NCI-H2196 (cell line): ENCODE measurements at regions not wholly inside any gene's neighbourhood (a gene's known extent, or its start where the extent isn't known, plus 50 kb on each side); places are given as distances from the start of the nearest gene placed in this dataset.

Experiments
- DNase-seq: peaks from one replicate; lab custom pipeline; 2025; ENCODE audit not compliant: unreplicated experiment; lab: John Stamatoyannopoulos, UW

DNA sequence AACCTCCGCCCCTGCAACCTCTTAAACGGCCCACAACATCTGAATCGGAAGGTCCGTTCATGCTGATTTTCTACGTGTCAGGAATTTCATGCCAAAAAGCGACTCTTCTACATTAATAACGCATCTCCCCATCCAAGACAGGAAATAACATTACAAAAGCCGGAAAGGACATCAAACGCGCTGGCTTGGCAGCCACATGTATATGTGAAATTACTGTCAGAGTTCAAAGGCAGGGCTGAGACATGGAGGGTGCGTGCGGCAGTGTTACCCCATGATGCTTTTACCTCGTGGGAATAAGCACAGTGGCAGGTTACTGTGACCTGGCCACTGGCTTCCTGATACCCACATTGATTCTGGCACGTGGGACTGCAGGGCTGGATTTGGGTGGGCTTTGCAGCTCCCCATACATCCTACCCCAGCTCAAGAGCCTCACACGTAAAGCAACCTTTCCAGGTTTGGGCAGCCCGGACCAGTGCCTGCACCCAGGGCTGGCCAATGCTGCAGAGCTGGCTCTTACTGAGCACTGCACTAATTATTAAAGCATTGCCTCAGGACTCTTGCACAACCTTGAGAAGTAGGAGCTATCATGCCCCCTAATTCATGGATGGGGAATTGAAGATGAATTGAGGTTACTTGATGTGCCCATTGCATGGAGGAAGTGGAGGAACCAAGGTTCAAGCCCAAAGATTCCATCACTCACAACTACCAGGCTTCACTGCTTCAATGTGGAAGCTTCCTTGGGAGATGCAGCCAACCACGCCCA, 120.6 kb upstream of the FOXF1 start:
- no peak for DNase-seq

DNA sequence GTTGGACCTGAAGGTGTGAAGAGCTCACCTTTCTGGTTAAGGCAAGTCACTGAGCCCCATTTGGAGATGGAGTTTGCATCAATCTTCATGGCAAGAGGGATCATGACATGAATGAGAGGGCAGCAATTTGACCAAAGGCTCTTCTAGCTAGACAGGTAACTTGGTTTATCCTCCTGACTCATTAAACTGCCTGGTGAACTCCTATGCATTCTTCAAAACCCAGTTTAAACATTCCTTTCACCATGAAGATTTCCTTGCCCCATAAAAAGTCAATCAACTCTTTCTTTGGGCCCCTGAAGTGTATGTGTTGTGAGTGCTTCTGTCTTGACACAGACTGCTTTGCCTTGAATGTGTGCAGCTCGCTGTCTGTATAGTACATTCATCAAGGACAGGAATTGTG, 120.0 kb upstream of the FOXF1 start:
- DNase-seq, result no peak

DNA sequence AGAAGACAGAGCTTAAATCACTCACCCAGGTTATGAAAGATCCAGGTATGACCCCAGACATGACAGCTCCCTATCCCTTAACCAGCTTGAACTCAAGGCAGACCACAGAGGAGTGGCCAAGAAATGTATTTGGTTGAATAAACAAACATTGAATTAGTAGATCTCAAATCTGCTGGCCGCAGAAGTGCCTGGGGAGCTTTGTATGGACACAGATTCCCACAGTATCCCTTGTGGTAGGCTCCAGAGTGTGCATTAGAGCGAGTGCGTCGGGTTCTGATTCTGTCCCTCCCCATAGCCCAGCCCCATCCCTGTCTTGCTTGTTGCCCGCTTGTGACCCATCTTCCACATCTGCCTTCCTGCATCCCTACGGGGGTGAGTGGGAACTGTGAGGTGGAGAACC, 118.8 kb upstream of the FOXF1 start:
- DNase-seq, result no peak

DNA sequence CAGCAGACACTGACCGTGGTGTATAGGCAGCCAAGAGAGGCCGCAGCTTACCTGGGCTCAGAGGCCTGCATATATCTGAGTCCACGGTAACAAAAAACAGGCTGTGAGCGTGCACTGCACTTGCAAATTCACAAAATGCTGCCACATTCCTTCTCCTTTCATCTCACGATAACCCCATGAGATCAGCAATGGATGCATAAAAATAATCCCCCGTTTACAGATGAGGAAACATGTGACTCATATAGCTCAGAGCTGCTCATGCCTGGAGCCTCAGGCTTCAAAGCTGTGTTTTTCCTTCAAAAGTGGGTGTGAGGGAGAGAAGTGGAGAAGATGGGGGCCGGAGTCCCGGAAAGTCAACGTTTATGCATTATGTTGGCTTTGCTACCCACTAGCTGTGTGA, 118.3 kb upstream of the FOXF1 start:
- DNase-seq, result no peak

DNA sequence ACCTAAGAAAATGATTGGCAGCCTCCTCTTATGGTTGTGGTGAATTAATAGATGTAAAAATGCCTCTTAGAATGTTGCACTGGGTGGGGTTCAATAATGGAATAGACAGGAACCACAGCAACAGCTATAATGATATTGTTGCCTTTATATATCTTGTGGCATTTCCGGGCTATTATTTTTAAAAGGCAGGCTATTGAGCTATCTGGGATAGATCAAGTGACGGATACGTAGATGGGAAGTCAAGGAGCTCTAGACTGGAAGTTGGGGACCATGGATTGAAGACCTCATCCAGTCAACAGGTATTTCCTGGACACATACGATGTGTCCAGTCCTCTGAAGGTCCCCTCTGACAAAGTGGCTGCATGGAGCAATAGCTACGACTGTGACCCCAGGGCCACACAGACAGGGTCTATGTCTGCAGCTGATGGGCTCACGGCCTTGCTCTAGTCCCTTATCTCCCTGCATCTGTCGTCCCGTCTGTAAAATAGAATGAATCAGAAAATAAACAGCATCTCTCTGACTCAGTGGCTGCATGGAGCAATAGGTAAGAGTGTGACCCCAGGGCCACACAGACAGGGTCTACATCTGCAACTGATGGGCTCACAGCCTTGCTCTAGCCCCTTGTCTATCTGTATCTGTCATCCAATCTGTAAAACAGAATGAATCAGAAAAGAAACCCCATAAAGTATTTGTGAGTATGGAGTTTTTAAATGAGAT, 117.7 kb upstream of the FOXF1 start:
- no peak for DNase-seq

DNA sequence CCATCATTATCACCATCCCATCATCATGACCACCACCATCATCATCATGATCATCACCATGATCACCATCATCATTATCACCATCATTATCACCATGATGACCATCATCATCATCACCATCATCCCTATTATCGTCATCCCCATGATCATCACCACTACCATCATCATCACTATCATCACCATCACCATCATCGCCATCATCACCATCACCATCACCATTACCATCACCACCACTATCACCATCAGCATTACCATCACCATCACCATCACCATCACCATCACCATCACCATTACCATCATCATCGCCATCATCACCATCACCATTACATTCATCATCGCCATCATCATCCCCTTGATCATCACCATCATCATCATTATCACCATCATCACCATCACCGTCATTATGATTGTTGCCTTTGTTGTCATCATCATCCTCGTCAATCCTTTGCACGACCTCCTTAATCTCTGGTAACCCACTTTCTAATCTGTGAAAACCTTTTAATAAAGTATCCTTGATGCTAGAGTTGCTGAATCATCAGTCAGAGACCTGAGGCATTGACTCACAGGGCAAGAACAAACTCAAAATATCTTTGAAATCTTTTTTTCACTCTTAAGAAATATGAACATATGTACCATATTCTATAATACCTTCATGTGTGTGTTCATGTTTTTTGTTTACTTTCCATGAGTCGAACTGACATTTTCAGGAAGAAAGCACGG, 116.3 kb upstream of the FOXF1 start:
- DNase-seq, result no peak

DNA sequence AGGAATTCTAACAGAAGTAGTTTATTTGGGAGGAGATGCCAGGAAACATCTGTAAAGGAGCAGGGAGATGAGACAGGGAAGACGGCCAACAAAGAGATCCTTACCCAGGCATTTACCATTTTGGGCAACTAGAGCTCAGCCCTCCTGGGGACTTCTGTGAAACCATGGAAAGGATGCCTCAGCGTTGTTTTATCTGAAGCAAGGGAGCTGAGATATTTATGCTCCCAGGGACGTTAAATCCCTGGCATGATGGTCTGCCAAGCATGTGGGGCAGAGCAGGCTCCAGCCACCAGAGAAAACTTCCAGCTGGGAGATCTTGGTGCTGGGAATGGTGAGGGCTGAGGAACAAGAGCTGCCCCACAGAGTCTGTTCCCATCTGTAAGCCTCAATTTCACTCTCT, 114.8 kb upstream of the FOXF1 start:
- no peak for DNase-seq

DNA sequence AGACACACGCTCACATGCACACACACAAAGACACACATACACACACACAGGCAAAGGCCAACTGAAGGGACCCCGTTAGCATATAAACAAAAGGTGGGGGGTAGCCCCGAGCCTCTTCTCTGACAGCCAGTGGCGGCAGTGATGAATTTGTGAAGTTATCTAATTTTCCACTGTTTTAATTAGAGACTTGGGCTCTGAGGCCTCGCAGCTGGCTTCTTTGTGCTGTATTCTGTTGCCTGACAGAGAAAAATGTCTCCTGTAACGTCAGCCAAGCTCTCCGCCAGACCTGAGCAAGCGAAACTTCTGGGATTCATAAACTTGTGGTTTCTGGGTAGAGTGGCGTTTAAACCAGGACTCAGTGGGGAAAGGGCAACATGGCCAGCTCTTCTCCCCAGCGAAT, 113.9 kb upstream of the FOXF1 start:
- no peak for DNase-seq

DNA sequence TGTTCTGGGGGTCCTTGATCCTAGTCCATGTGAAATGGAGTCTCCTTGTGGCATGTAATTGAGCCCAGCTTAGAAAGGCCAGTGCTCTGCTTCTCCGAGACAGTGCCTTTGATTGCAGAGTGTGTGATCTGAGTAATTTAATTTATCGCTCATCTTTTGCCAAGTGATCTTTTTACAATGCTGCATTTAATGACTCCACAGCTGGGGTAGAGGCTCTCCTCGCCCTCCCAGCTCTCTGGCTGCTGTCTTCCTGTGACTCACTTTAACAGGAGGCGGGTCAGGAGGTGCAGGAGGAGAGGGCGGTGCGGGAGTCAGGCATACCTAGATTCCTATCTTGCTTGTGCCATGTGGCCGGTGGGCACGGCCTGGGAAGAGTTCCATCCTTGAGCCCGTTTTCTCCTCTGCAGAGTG, 113.4 kb upstream of the FOXF1 start:
- no peak for DNase-seq

DNA sequence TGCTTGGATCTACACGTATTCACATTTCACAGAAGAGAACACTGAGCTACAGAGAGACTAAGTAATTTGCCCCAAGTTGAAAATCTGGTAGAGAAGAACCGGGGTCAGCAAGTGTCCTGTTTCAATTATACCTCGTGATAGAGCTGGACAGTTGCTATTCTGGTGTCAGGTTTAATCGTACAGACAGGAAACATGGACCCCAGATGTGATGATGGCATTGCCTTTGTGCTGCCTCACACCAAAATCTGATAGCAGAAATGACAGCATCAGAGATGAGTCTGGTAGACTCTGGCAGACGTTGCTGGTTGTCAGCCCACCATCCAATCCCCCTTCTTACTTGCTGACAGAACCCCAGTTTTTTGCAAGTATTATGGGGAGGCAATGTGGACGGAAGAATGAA, 112.1 kb upstream of the FOXF1 start:
- no peak for DNase-seq

DNA sequence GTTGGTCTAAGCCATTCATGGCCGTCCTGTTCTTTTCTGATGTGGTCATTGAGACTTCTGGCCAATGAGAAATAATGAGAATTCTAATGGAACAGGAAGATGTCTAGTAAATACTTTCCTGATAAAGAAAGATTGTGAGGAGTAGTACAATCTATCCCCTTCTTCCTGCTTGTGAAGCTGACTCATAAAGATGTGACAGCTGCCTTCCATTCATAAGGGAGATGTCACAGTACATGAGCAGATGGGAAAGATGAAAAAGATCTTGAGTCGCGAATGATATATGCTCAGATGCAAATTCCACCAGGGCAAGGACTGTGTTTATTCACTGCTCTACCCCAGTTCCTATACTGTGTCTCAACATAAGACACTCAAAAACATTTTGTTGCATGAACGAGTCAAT, 111.7 kb upstream of the FOXF1 start:
- no peak for DNase-seq

DNA sequence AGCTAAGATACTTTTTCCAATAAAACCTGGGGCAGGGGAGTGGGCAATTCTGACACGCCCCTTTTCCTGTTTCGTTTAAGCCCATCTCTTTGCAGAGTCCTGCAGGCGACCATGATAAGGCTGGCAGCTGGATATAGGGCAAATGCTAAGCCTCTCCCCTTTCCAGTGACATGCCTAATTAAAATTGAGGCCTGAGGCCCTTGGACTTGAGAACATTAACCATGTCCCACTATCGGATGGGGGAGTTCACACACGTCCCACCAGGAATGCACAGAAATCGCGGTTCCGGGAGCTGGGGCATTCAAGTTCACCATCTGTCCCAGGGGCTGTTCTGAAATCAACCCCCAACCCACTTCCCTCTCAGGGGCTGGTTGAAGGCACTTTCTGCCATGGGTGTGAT, 109.2 kb upstream of the FOXF1 start:
- DNase-seq, result no peak

DNA sequence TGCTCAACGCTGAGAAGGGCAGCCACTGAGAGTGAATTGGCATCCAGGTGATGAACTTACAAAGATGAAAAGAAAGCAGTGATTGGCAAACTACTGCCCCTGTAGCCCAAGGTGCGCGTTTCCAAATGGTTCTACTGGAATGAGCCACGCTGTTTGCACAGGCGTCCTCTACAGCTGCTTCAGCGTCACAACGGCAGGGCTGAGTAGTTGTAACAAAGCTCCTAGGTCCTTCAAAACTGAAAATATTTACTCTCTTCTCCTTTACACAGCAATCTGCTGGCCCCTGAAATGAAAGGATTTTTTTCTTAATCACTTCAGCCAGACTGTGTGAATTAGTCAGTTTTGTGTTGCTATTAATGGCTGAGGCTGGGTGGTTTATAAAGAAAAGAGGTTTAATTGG, 107.2 kb upstream of the FOXF1 start:
- no peak for DNase-seq

DNA sequence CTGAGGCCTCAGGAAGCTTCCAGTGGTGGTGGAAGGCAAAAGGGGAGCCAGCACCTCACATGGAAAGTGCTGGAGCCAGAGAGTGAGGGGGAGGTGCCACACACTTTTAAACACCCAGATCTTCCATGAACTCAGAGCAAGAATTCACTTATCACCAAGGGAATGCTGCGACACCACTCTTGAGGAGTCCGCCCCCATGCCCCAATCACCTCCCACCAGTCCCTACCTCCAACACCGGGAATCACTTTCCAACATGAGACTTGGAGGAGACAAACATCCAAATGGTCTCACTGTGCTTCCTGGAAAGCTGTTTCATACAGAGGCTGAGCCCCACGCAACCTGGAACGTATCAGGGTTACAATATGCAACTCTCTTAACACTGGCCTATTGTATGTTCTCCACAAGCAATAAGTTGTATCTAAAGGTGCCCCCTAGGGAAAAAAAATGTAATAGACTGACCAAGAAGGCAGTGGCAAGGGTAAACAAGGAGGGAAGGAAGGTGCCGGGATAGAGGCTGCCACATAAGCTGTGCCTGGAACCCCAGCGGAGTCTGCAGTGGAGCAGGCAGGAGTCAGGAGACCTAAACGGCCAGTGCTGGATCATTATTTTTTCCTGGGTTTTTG, 106.7 kb upstream of the FOXF1 start:
- no peak for DNase-seq

DNA sequence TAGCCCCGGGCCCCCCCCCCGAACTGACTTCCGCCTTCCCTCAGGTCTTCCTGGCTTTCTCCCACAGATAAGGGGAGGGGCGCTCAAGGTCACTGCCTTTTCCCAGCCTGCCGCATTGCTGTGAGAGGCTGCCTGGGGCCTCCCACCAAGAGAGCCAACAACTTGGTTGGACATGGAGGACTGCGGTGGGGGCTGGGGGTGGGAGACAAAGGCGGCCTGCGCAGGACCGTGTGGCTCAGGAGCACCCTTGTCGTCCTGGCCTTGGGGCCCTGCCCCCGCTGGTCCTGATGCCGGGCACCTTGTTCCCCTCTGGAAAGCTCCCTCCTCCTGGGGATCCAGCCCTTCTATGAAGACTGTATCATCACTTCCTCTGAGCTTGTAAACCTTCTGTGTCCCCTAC, 105.6 kb upstream of the FOXF1 start:
- DNase-seq, result no peak

DNA sequence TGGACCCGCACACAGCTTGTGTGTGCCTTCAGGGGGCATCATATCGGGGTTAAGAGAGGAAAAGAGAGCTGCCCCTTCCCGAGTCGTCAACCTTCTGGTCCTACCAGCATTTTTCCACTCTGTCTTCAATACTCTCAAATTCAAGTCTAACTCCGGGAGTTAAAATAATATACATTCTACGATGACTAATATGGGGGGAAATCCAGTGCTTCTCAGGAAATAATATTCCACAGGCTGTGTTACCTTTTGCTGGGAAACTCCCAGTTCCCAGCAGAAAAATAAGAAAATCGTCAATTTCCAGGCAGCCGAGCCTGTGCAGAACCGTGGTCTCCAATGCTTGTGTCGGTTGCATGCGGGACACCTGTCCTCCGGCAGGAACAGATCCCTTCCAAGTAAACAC, 105.0 kb upstream of the FOXF1 start:
- DNase-seq, result no peak

DNA sequence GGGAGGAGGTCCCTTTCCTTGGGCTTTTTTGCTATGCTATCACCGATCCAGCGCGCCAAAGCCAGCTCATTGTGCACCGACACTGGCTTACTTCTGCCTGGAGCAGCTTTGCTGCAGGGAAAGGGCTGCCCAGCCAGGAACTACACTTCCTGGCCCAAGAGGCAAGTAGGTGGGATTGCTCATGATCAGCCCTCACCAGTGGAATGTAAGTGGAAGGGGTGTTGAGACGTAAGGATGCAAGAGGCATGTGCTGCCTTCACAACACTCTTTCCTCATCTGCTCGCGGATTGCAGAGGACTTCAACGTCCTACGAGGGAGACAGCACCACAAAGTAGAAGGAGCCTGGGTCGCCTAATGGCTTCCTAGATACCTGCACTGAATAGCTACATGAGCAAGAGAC, 104.3 kb upstream of the FOXF1 start:
- DNase-seq, result no peak

DNA sequence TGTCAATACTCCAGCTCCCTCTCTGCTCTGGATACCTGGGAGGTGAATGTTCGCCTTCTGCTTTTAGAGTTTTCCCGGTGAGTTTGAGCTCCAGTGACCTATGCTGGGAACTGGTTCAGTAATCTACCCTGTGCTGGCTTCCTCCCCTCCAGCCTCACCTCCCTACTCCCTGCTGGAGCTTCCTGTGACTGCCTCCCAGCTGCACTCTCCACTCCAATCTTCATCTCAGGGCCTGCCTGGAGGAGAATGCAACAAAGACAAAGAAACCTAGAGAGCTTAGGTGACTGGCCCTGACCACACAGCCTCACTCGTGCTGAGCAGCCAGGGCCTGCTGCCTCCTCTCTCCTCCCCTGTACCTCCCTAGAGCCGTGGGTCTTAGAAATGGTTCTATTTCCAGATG, 101.6 kb upstream of the FOXF1 start:
- DNase-seq, result no peak

DNA sequence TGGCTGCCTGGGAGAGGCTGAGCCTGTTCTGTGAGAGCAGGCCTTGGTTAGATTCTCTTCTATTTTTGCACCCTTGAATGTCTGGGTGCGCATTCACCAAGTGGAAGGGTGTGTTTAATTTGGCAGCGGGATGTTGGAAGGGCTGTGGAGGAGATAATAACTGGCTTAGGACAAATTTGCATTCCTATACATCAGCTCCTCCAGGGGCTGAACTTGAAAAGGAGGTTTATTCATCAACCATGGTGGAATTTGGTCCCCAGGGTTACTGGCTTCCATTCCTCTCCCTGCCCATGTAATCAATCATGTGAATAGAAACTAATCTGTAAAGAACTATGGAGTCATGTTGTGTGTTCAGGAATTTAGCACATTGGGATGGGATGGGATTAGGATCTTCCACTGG, 100.2 kb upstream of the FOXF1 start:
- DNase-seq, result no peak

DNA sequence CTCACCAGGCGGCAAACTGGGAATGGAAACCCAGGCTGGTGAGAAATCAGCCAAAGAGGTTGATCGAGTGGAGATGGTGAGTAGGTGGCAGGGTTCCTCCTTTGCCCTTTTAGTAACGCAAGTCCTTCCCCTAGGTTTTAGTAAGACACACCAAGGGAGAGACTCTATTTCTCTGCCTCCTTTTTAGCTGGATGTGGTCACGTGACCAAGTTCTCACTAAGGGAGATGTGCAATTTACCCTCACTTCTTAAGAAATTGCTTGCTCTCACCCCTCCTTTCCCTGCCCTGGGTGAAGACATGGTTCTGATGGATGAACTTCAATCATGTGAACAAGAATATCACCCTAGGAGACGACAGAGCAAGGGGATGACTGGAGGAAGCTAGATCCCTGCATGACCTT, 99.8 kb upstream of the FOXF1 start:
- DNase-seq, result no peak

DNA sequence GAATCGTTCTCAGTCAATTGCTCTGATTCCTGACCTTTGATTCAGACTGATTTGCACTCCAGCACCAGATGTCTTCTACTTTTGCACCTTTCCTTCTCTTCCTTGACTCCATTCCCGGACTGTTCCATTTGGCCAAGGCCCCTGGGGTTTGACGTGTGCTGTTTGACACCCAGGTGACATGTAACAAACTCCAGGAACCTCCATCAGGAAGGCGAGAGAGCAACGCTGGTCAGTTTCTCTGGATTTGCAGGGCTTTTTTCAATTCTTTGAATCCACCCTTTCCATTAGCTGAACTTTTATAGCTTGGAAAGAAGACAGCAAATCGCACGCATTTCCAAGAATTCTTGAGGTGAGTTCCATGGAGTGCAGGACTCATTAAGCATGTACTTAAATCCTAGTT, 98.4 kb upstream of the FOXF1 start:
- DNase-seq, result no peak
